ENCODE measurements at regions not wholly inside any gene's neighbourhood (a gene's known extent, or its start where the extent isn't known, plus 50 kb on each side); places are given as distances from the start of the nearest gene placed in this dataset.
"Not testable (repeated sequence)": the region's sequence is repeated elsewhere in the genome, so short reads cannot be mapped to it uniquely, and the experiment has no call there.

GRCh38 chr16:29355339-29356059, 51.0 kb downstream of the NPIPB11 start:
- H3K4me3 ChIP-seq (ENCODE audit: low read depth, low read length); DNase-seq (ENCODE audit: low read depth): not testable (repeated sequence)

DNA sequence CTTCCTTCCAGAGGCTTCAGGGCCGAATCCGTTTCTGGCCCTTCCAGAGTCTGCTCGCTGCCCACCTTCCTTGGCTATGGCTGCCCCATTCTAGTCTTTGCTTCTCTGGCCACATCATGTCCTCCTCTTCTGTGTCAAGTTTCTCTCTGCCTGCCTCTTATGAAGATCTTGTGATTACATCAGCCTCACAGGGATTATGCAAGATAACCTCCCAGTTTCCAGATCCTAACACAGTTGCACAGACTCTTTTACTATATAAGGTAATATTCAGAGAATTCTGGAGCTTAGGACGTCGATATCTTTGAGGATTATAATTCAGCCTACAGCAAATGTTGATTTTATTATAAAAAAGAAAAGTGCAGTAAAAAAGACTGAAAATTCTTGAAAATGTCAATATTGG, 52.1 kb downstream of the NPIPB11 start:
- DNase-seq (ENCODE audit: low read depth): peak; percentile 17

GRCh38 chr16:29352617-29352999, 53.9 kb downstream of the NPIPB11 start:
- H3K4me3 ChIP-seq (ENCODE audit: low read depth, low read length); DNase-seq (ENCODE audit: low read depth): not testable (repeated sequence)

More for the DNA sequence above, 52.1 kb downstream of the NPIPB11 start:
- H3K4me3 ChIP-seq (ENCODE audit: low read depth, low read length): not testable (repeated sequence)

DNA sequence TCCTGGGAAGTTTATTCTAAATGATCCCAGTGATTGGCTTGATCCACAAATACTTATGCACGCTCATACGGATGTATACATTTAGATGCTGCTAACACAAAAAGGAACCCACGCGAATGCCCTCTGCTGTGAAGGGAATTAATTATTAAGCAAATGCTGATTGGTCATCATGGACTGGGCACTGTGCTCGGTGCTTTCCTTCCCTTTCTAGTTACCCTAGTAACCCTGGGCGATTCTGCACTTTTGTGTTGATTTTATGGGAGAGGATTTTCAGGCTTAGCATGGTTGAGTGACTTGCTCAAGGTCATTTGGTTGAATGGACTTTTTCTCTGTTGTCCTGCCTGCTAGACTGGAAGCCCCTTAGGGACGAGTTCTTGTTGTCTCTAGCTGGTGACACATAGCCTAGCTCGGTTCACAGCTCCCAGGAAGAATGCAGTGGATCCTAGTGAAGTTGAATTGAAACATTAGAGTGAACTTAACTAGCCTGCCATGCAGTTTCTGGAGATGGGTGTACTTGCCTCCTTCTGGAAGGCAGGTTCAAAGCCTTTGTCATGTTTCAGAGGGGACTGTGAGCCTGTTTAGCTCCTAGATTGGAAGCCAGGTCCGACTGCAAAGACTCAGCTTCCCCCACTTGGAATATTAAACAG, 54.4 kb downstream of the NPIPB11 start:
- DNase-seq (ENCODE audit: low read depth); H3K4me3 ChIP-seq (ENCODE audit: low read depth, low read length): not testable (repeated sequence)

DNA sequence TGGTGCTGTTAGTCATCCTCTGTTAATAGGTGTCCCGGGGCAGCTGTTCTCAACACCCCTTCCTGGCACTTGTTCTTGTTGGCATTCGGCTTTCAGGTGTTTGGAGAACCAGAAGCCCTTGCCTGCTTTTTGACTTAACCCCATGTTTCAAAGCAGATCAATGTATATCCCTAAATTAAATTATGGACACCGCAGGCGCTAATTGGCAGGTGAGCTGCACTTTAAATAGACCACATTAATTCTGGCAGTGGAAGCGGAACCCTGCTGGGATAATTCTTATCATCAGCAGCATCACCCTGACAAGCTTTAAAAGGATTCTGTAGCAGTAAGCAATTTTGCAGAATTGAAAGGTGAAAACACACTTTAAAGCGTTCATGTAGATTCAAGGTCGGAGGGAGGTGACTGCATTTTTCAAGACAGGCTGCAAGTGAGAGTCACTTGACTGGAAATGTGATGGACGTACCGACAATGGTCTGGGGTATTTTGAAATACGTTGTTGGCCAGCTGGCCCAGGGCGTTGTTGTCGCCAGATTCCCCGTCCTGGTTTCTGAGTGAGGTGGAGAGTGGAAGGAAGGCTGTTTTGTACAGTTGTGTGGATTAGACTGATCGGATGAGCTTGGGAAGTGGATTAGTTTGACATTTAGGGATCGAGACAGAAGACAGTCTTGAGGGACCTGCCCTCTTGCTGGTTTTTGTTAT, 55.1 kb downstream of the NPIPB11 start:
- not testable (repeated sequence) for H3K4me3 ChIP-seq (ENCODE audit: low read depth, low read length); DNase-seq (ENCODE audit: low read depth)

GRCh38 chr16:29349966-29350365, 56.5 kb downstream of the NPIPB11 start:
- peak; percentile 96 for DNase-seq (ENCODE audit: low read depth)
- H3K4me3 ChIP-seq (ENCODE audit: low read depth, low read length): not testable (repeated sequence)

DNA sequence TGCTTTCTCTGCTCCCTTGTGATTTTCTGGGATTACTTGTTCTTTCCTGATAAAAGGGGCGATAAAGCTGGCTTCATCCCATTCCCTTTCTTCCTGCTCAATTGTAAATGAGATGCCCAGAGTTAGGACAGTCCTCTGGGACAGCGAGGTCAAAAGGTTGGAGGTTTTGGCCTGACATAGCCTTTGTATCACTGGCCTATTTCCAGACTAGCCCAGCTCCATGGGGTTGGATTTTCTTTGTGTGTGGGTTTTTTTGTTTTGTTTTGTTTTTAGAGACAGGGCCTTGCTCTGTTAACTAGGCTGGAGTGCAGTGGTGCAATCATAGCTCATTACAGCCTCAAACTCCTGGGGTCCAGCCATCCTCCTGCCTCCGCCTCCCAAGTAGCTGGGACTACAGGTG, 57.8 kb downstream of the NPIPB11 start:
- H3K4me3 ChIP-seq (ENCODE audit: low read depth, low read length): not testable (repeated sequence)
- DNase-seq (ENCODE audit: low read depth): peak; percentile 4

- H3K4me3 ChIP-seq (ENCODE audit: low read depth, low read length): not testable (repeated sequence)
These were observed 58.3 kb downstream of the NPIPB11 start for GRCh38 chr16:29348123-29348690.

DNA sequence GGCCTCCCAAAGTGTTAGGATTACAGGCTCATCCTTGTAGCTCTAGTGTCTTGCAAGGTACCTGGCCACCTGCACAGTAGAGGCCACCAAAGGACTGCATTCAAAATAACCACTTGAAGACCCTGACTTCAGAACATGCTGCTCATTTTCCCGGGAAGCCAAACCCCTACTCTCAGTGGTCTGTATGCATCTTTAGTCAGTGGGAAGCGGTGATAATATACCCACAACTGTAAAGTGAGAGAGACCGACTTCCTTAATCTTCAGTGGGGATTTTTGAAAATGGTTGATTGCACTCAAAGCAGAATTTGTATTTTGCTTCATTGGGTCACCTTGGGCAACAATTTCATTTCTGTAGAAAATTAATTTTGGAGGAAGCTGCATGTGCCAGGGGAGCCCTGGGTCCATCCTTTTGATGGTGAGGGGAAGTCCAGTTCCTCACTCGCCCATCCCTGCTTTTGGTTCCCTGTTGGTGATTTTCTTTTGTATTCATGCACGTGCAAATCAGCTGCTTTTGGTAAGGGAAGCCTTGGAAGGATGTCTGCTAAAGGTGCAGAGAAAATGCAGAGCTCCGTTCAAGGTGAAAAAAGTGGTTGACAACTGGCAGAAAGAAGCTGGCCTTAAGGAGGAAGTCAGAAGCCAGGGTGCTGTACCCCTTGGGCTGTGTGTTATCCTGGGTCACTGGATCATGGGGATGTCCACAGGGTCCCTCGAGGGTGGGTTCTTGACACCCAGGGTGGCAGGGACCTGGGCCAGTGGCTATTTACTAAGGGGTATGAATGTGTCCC, 59.5 kb downstream of the NPIPB11 start:
- H3K4me3 ChIP-seq (ENCODE audit: low read depth, low read length); DNase-seq (ENCODE audit: low read depth): not testable (repeated sequence)

More at GRCh38 chr16:29348123-29348690, 58.3 kb downstream of the NPIPB11 start:
- peak; percentile 29 for DNase-seq (ENCODE audit: low read depth)

DNA sequence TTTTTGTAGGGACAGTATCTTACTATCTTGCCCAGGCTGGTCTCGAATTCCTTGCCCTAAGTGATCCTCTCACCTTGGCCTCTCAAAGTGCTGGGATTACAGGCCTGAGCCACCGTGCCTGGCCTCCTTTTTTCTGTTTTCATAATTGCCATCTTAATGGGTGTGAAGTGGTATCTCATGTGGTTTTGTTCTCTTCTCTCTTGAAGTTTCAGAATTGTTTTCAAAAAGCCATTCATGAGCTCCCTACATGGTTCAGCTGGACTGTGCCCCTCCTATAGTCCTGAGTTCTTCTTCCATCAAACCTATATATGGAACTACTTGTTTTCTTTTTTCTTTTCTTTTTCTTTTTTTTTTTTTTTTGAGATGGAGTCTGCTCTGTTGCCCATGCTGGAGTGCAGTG, 60.3 kb downstream of the NPIPB11 start:
- not testable (repeated sequence) for DNase-seq (ENCODE audit: low read depth); H3K4me3 ChIP-seq (ENCODE audit: low read depth, low read length)

- DNase-seq (ENCODE audit: low read depth): not testable (repeated sequence)
These were observed 63.6 kb downstream of the NPIPB11 start for GRCh38 chr16:29342937-29343336.

GRCh38 chr16:29340779-29341438, 65.6 kb downstream of the NPIPB11 start:
- peak; percentile 62 for DNase-seq (ENCODE audit: low read depth)
- not testable (repeated sequence) for H3K4me3 ChIP-seq (ENCODE audit: low read depth, low read length)

More at GRCh38 chr16:29342937-29343336, 63.6 kb downstream of the NPIPB11 start:
- not testable (repeated sequence) for H3K4me3 ChIP-seq (ENCODE audit: low read depth, low read length)

- H3K4me3 ChIP-seq (ENCODE audit: low read depth, low read length); DNase-seq (ENCODE audit: low read depth): not testable (repeated sequence)
These were observed 66.3 kb downstream of the NPIPB11 start for GRCh38 chr16:29340235-29340634.

- H3K4me3 ChIP-seq (ENCODE audit: low read depth, low read length); DNase-seq (ENCODE audit: low read depth): not testable (repeated sequence)
These were observed 67.5 kb downstream of the NPIPB11 start for GRCh38 chr16:29338821-29339700.

- H3K4me3 ChIP-seq (ENCODE audit: low read depth, low read length); DNase-seq (ENCODE audit: low read depth): not testable (repeated sequence)
These were observed 69.1 kb downstream of the NPIPB11 start for GRCh38 chr16:29337385-29337901.

DNA sequence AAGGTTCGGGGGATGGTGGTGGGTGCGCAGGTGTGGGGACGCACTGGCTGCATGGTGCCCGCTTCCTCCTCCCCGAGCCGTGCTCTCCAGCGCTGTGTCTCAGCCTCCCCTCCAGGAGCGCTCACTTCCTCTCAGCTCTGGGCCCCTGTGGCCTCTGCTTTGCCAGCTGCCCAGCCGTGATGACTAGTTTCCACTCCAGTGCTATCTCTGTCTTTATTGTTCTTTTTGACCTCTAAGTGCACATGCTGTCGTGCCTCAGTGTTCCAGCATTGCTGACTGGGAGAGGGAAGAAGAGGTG, 71.0 kb downstream of the NPIPB11 start:
- H3K4me3 ChIP-seq (ENCODE audit: low read depth, low read length); DNase-seq (ENCODE audit: low read depth): not testable (repeated sequence)

Data from fibroblast of villous mesenchyme (primary cell).